CD4-positive, alpha-beta T cell (primary cell): ENCODE measurements at regions not wholly inside any gene's neighbourhood (a gene's known extent, or its start where the extent isn't known, plus 50 kb on each side); places are given as distances from the start of the nearest gene placed in this dataset.

Experiments used
- ATAC-seq: fragments of 200-7000 bp; cut with Tn5 transposase; one replicate; pipeline ENCODE4 v1.10.0; 2022; ENCODE audit warnings: mild to moderate bottlenecking; ENCODE audit not compliant: poor library complexity
- CTCF ChIA-PET: fragments of 350-600 bp; sonication (Branson Sonifier 250); formaldehyde crosslinking; loops from one replicate; lab custom pipeline; 2021; ENCODE audit warnings: antibody characterized with exemption, inconsistent platforms; lab: Charles Lee
- POLR2A ChIA-PET: fragments of 350-600 bp; sonication (Branson Sonifier 250); formaldehyde crosslinking; loops from one replicate; lab custom pipeline; 2021; ENCODE audit warnings: antibody characterized with exemption, inconsistent platforms; lab: Charles Lee
- DNase-seq, 14 experiments: peaks; one replicate each; pipeline ENCODE4 v3.0.0-alpha.2; 2013 to 2020; ENCODE audit warnings: mixed read lengths in 2 of 14
- H3K27ac ChIP-seq, 2 donors: one replicate each; pipeline versions ENCODE4 v1.5.1 to v1.7.0; 2013; ENCODE audit warnings: low read length in 2 of 2, low read depth in 1 of 2, mild to moderate bottlenecking in 1 of 2
- H3K27me3 ChIP-seq, 2 experiments: 1 replicate in 1 of 2; 2 replicates in 1 of 2; pipeline versions ENCODE4 v1.6.1 to v1.7.0; 2013; ENCODE audit warnings: low read length in 2 of 2, control low read depth in 1 of 2, mild to moderate bottlenecking in 1 of 2, moderate library complexity in 1 of 2; ENCODE audit not compliant: insufficient read depth in 2 of 2, control insufficient read depth in 1 of 2
- H3K36me3 ChIP-seq: one replicate; pipeline ENCODE4 v1.6.1; 2013; ENCODE audit warnings: low read length, control low read depth; ENCODE audit not compliant: insufficient read depth
- H3K4me1 ChIP-seq: one replicate; pipeline ENCODE4 v1.6.1; 2013; ENCODE audit warnings: low read length, control low read depth; ENCODE audit not compliant: insufficient read depth
- H3K4me3 ChIP-seq: one replicate; pipeline ENCODE4 v1.5.1; 2013; ENCODE audit warnings: mild to moderate bottlenecking, low read length, moderate library complexity
- H3K9me3 ChIP-seq, 2 experiments: 1 replicate in 1 of 2; 2 replicates in 1 of 2; pipeline versions ENCODE4 v1.6.1 to v1.7.0; 2013; ENCODE audit warnings: low read length in 2 of 2, mild to moderate bottlenecking in 2 of 2, control low read depth in 1 of 2, moderate library complexity in 1 of 2; ENCODE audit not compliant: control insufficient read depth in 1 of 2, insufficient read depth in 1 of 2
- H3K27ac Mint-ChIP-seq: one replicate; pipeline ENCODE4 v1.8.0; 2020; ENCODE audit warnings: mixed read lengths
- H3K27me3 Mint-ChIP-seq: one replicate; pipeline ENCODE4 v1.8.0; 2021; ENCODE audit warnings: mixed read lengths
- H3K36me3 Mint-ChIP-seq: one replicate; pipeline ENCODE4 v1.8.0; 2021; ENCODE audit warnings: low read depth, mixed read lengths
- H3K4me1 Mint-ChIP-seq: one replicate; pipeline ENCODE4 v1.8.0; 2021; ENCODE audit warnings: low read depth, mixed read lengths
- H3K4me3 Mint-ChIP-seq: one replicate; pipeline ENCODE4 v1.8.0; 2020; ENCODE audit warnings: mild to moderate bottlenecking, mixed read lengths
- H3K9me3 Mint-ChIP-seq: one replicate; pipeline ENCODE4 v1.8.0; 2020; ENCODE audit warnings: mixed read lengths
- CTCF ChIP-seq: fragments of 200-600 bp; IDR thresholded peaks from one replicate; pipeline ENCODE4 v1.8.0; 2022; ENCODE audit warnings: antibody characterized with exemption, mild to moderate bottlenecking
- intact Hi-C, 2 experiments: fragments of 100-400 bp; cut with DNase I in 1 of 2; cut with micrococcal nuclease in 1 of 2; formaldehyde crosslinking; loops; one replicate each; pipeline versions ENCODE4 v1.15.1 to v1.9.0; 2023 to 2025; cut with DNase I, micrococcal nuclease

DNA sequence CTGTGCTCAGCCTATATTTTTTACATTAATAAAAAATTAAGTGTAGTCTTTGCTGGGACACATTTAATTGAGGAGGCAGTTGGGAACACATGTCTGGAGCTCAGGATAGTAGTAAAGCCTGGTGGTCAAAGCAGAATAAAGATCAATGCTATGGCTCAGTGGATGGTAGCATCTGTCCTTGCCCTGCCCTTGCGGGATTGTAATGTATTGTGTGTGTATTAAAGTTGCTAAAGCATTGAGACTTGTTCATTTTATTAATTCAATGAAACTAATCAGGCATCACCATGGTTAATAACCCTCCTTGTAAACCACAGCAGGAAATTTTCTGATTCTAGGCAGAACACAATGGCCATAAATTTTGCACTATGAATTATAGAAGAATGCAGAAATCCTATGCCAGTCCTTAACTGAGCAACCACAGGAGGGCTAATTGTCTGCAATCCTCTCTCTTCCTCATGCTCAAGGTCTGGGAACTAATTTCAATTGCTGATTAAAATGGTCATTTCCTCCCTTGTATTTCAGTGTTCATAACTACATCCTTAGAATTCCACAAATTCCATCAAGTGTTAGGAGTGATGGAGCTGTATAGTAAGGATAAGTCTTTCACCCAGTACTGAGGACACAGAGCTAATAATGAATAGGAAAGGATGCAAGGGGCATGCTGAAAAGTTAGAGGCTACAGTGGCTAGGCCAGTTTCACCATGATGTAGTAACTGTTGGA is 403.2 kb upstream of the DDI1 start:
- no peaks in the 10 kb centered on the region for H3K9me3 Mint-ChIP-seq
- H3K36me3 ChIP-seq, result no peaks in the 10 kb centered on the region
- H3K4me1 ChIP-seq, result no peaks in the 10 kb centered on the region
- H3K27me3 Mint-ChIP-seq, result no peaks in the 10 kb centered on the region
- H3K36me3 Mint-ChIP-seq, result no peaks in the 10 kb centered on the region
- H3K27me3 ChIP-seq, result no peaks in the 10 kb centered on the region
- no peaks in the 10 kb centered on the region for H3K4me1 Mint-ChIP-seq
- H3K4me3 Mint-ChIP-seq, result no peak overlapping the region
- no peak overlapping the region for H3K27ac ChIP-seq
- H3K9me3 ChIP-seq, result no peaks in the 10 kb centered on the region
- intact Hi-C loops, result no loop called here
- DNase-seq (no peak), ATAC-seq (no peak)
- CTCF ChIA-PET, result no interaction called here
- TF ChIP-seq CTCF, result no peak
- no peak overlapping the region for H3K4me3 ChIP-seq
- H3K27ac Mint-ChIP-seq, result no peak overlapping the region
- POLR2A ChIA-PET, result no interaction called here

DNA sequence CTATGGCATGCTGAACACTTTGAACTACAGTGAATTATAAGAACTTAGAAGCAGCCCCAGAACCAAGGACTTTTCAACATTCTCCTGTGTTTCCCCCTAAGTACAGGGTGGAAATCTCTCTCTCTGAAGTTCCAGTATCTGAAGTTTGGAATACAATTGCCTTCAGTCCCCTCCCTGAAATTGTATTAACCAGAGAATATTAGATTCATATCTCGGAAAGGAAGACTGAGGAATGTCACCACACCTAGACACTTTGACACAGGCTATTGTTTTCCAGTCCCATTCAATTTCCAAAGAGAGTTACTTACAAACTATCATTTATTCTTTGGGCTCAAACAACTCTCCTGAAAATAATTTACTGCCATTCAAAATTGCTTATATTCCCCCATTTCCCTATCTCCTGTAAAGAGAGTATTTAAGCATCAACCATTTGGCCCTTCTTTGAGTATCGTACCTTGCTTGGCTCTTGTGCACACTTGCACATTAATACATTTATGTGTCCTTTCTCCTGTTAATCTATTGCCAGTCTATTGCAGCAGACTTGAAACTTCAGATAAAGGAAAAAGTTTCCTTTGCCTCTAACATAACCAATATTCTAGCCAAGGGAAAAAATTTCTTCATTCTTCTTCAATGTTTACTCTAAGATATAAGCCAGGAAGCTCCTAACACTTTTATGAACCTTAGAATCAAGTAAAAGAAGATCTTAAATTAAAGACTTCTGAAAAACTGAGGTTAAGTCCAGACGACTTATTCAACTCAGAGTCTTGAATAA is 402.4 kb upstream of the DDI1 start:
- TF ChIP-seq CTCF, result no peak
- H3K4me1 Mint-ChIP-seq, result no peaks in the 10 kb centered on the region
- POLR2A ChIA-PET, result no interaction called here

DNA sequence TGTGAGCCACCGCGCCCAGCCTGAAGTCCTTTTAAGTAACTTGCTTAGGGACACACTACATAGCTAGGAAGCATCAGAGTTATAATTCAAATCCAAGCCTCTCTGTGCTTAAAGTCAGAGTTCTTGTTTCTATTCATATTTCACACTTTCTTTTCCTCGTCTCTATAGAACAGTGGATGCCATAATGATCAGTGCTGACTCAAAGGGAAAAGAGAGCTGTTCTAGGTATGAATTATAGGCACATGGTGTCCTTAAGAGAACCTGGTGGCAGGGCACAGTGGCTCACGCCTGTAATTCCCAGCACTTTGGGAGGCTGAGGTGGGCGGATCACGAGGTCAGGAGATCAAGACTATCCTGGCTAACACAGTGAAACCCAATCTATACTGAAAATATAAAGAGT is 400.2 kb upstream of the DDI1 start:
- ATAC-seq (no peak), DNase-seq (no peak)
- Mint-ChIP-seq H3K36me3 (no peaks in the 10 kb centered on the region), H3K4me3 (no peak overlapping the region), H3K9me3 (no peaks in the 10 kb centered on the region), H3K27me3 (no peaks in the 10 kb centered on the region), H3K27ac (no peak overlapping the region), H3K4me1 (no peaks in the 10 kb centered on the region)
- Histone ChIP-seq H3K27me3 (no peaks in the 10 kb centered on the region), H3K36me3 (no peaks in the 10 kb centered on the region), H3K9me3 (no peaks in the 10 kb centered on the region), H3K27ac (no peak overlapping the region), H3K4me1 (no peaks in the 10 kb centered on the region), H3K4me3 (no peak overlapping the region)
- POLR2A ChIA-PET, result no interaction called here
- intact Hi-C loops, result no loop called here
- no peak for TF ChIP-seq CTCF
- CTCF ChIA-PET, result no interaction called here

More for the DNA sequence above, 402.4 kb upstream of the DDI1 start:
- no peaks in the 10 kb centered on the region for H3K27me3 ChIP-seq
- no peaks in the 10 kb centered on the region for H3K27me3 Mint-ChIP-seq
- H3K27ac ChIP-seq, result no peak overlapping the region
- no peak overlapping the region for H3K27ac Mint-ChIP-seq
- H3K9me3 Mint-ChIP-seq, result no peaks in the 10 kb centered on the region
- H3K9me3 ChIP-seq, result no peaks in the 10 kb centered on the region
- intact Hi-C loops, result no loop called here
- CTCF ChIA-PET, result no interaction called here
- no peak for ATAC-seq
- DNase-seq, result no peak
- H3K4me3 Mint-ChIP-seq, result no peak overlapping the region
- H3K36me3 ChIP-seq, result no peaks in the 10 kb centered on the region
- H3K4me1 ChIP-seq, result no peaks in the 10 kb centered on the region
- H3K36me3 Mint-ChIP-seq, result no peaks in the 10 kb centered on the region
- no peak overlapping the region for H3K4me3 ChIP-seq
